DMS153 (cell line): ENCODE measurements at regions not wholly inside any gene's neighbourhood (a gene's known extent, or its start where the extent isn't known, plus 50 kb on each side); places are given as distances from the start of the nearest gene placed in this dataset.

Experiments
- DNase-seq: peaks from one replicate; lab custom pipeline; 2025; lab: John Stamatoyannopoulos, UW

GRCh38 chr1:234845097-234845660, 235.2 kb upstream of the IRF2BP2 start:
- DNase-seq, result no peak

- no peak for DNase-seq
Observed at GRCh38 chr1:234844479-234845031, 234.6 kb upstream of the IRF2BP2 start.

- no peak for DNase-seq
Observed at GRCh38 chr1:234843946-234844345, 234.0 kb upstream of the IRF2BP2 start.

GRCh38 chr1:234842726-234843641, 233.0 kb upstream of the IRF2BP2 start:
- DNase-seq, result no peak

- no peak for DNase-seq
Observed at GRCh38 chr1:234841710-234842231, 231.8 kb upstream of the IRF2BP2 start.

- no peak for DNase-seq
Observed at GRCh38 chr1:234841281-234841680, 231.3 kb upstream of the IRF2BP2 start.

GRCh38 chr1:234840843-234841242, 230.9 kb upstream of the IRF2BP2 start:
- no peak for DNase-seq

- DNase-seq, result no peak
Observed at GRCh38 chr1:234840253-234840652, 230.3 kb upstream of the IRF2BP2 start.

- DNase-seq, result no peak
Observed at GRCh38 chr1:234839663-234840062, 229.7 kb upstream of the IRF2BP2 start.

- no peak for DNase-seq
Observed at GRCh38 chr1:234838820-234839219, 228.8 kb upstream of the IRF2BP2 start.

GRCh38 chr1:234838182-234838581, 228.2 kb upstream of the IRF2BP2 start:
- no peak for DNase-seq

GRCh38 chr1:234837713-234838112, 227.7 kb upstream of the IRF2BP2 start:
- no peak for DNase-seq

GRCh38 chr1:234836776-234837357, 226.9 kb upstream of the IRF2BP2 start:
- no peak for DNase-seq

GRCh38 chr1:234836045-234836681, 226.2 kb upstream of the IRF2BP2 start:
- no peak for DNase-seq

GRCh38 chr1:234835239-234835638, 225.3 kb upstream of the IRF2BP2 start:
- DNase-seq, result no peak

- no peak for DNase-seq
Observed at GRCh38 chr1:234833646-234834045, 223.7 kb upstream of the IRF2BP2 start.

- DNase-seq, result no peak
Observed at GRCh38 chr1:234833118-234833517, 223.1 kb upstream of the IRF2BP2 start.

GRCh38 chr1:234827656-234828055, 217.7 kb upstream of the IRF2BP2 start:
- no peak for DNase-seq

- no peak for DNase-seq
Observed at GRCh38 chr1:234827181-234827580, 217.2 kb upstream of the IRF2BP2 start.

- no peak for DNase-seq
Observed at GRCh38 chr1:234826352-234826751, 216.4 kb upstream of the IRF2BP2 start.

GRCh38 chr1:234825498-234826165, 215.7 kb upstream of the IRF2BP2 start:
- no peak for DNase-seq
